ENCODE measurements at regions not wholly inside any gene's neighbourhood (a gene's known extent, or its start where the extent isn't known, plus 50 kb on each side); places are given as distances from the start of the nearest gene placed in this dataset.

- TF ChIP-seq EZH2phosphoT487 (IDR thresholded peaks at IDR 0.05; ENCODE audit: borderline replicate concordance, low read depth, low read length) = no peak
- TF ChIP-seq CTCF (conservative IDR thresholded peaks at IDR 0.05; ENCODE audit: low read length) = peak; percentile 37; the same call in 1 of the 2 replicates
- no TSS peak for BruUV-seq (replicated peaks)
- Histone ChIP-seq H3K27ac (ENCODE audit: low read depth, low read length, poor library complexity, severe bottlenecking) (no peak overlapping the region), H3K9me3 (ENCODE audit: low read length) (no peaks in the 10 kb centered on the region), H4K20me1 (ENCODE audit: insufficient read depth, low read length) (no peaks in the 10 kb centered on the region), H3K4me3 (ENCODE audit: low read depth, low read length, poor library complexity, severe bottlenecking) (no peak overlapping the region), H3K79me2 (ENCODE audit: insufficient read depth, low read depth, low read length) (no peaks in the 10 kb centered on the region), H3K9me2 (ENCODE audit: insufficient read depth, low read length) (no peaks in the 10 kb centered on the region), H2AFZ (ENCODE audit: low read length) (no peak overlapping the region), H3K4me2 (ENCODE audit: low read length) (no peak overlapping the region), H3K4me1 (ENCODE audit: insufficient read depth, low read length, poor library complexity, severe bottlenecking) (no peaks in the 10 kb centered on the region), H3K36me3 (ENCODE audit: insufficient read depth, low read length) (no peaks in the 10 kb centered on the region)
- no peak for DNase-seq (ENCODE audit: low spot score)
- intact Hi-C loops (cut with micrococcal nuclease; ENCODE audit: unreplicated experiment) = no loop called here
- POLR2A ChIA-PET = interaction anchor here (0.8 kb wide), 1 partner anchor 11 kb away, joined by 3 read pairs; no protein-coding TSS in a partner anchor
- CTCF ChIA-PET (ENCODE audit: unreplicated experiment) = no interaction called here
These were observed 99.7 kb upstream of the HIVEP1 start for GRCh38 chr6:11912420-11912819.

GRCh38 chr6:11911538-11911937, 100.6 kb upstream of the HIVEP1 start:
- H3K4me3 ChIP-seq (ENCODE audit: low read depth, low read length, poor library complexity, severe bottlenecking) = no peak overlapping the region
- no peak for DNase-seq (ENCODE audit: low spot score)
- no peaks in the 10 kb centered on the region for H3K79me2 ChIP-seq (ENCODE audit: insufficient read depth, low read depth, low read length)
- H3K27ac ChIP-seq (ENCODE audit: low read depth, low read length, poor library complexity, severe bottlenecking) = no peak overlapping the region
- TF ChIP-seq EZH2phosphoT487 (IDR thresholded peaks at IDR 0.05; ENCODE audit: borderline replicate concordance, low read depth, low read length) = no peak
- TF ChIP-seq CTCF (conservative IDR thresholded peaks at IDR 0.05; ENCODE audit: low read length) = no peak
- H3K4me1 ChIP-seq (ENCODE audit: insufficient read depth, low read length, poor library complexity, severe bottlenecking) = no peaks in the 10 kb centered on the region
- H3K36me3 ChIP-seq (ENCODE audit: insufficient read depth, low read length) = no peaks in the 10 kb centered on the region
- no peaks in the 10 kb centered on the region for H3K9me3 ChIP-seq (ENCODE audit: low read length)
- POLR2A ChIA-PET = no interaction called here
- intact Hi-C loops (cut with micrococcal nuclease; ENCODE audit: unreplicated experiment) = no loop called here
- no TSS peak for BruUV-seq (replicated peaks)
- H3K9me2 ChIP-seq (ENCODE audit: insufficient read depth, low read length) = no peaks in the 10 kb centered on the region
- no peaks in the 10 kb centered on the region for H4K20me1 ChIP-seq (ENCODE audit: insufficient read depth, low read length)
- H2AFZ ChIP-seq (ENCODE audit: low read length) = no peak overlapping the region
- CTCF ChIA-PET (ENCODE audit: unreplicated experiment) = no interaction called here
- no peak overlapping the region for H3K4me2 ChIP-seq (ENCODE audit: low read length)

- Histone ChIP-seq H3K4me3 (ENCODE audit: low read depth, low read length, poor library complexity, severe bottlenecking) (no peak overlapping the region), H3K79me2 (ENCODE audit: insufficient read depth, low read depth, low read length) (no peaks in the 10 kb centered on the region), H3K9me2 (ENCODE audit: insufficient read depth, low read length) (no peaks in the 10 kb centered on the region), H3K4me2 (ENCODE audit: low read length) (no peak overlapping the region), H3K9me3 (ENCODE audit: low read length) (no peaks in the 10 kb centered on the region), H4K20me1 (ENCODE audit: insufficient read depth, low read length) (no peaks in the 10 kb centered on the region), H3K4me1 (ENCODE audit: insufficient read depth, low read length, poor library complexity, severe bottlenecking) (no peaks in the 10 kb centered on the region), H2AFZ (ENCODE audit: low read length) (no peak overlapping the region), H3K36me3 (ENCODE audit: insufficient read depth, low read length) (no peaks in the 10 kb centered on the region), H3K27ac (ENCODE audit: low read depth, low read length, poor library complexity, severe bottlenecking) (no peak overlapping the region)
- intact Hi-C loops (cut with micrococcal nuclease; ENCODE audit: unreplicated experiment) = no loop called here
- ChIA-PET CTCF (ENCODE audit: unreplicated experiment) (no interaction called here), POLR2A (no interaction called here)
- TF ChIP-seq CTCF (conservative IDR thresholded peaks at IDR 0.05; ENCODE audit: low read length) = no peak
- TF ChIP-seq EZH2phosphoT487 (IDR thresholded peaks at IDR 0.05; ENCODE audit: borderline replicate concordance, low read depth, low read length) = no peak
- DNase-seq (ENCODE audit: low spot score) = no peak
- no TSS peak for BruUV-seq (replicated peaks)
These were observed 102.4 kb upstream of the HIVEP1 start for GRCh38 chr6:11909696-11910132.

All from OCI-LY7 (cell line).